ENCODE measurements at regions not wholly inside any gene's neighbourhood (a gene's known extent, or its start where the extent isn't known, plus 50 kb on each side); places are given as distances from the start of the nearest gene placed in this dataset.
"Not testable (repeated sequence)": the region's sequence is repeated elsewhere in the genome, so short reads cannot be mapped to it uniquely, and the experiment has no call there.

- H3K4me3 ChIP-seq (ENCODE audit: low read depth, low read length) = no peak overlapping the region
- TF ChIP-seq CTCF (conservative IDR thresholded peaks at IDR 0.05; ENCODE audit: low read depth, low read length) = no peak
- no peak for DNase-seq (ENCODE audit: low read depth)
Observed at GRCh38 chr1:73331726-73332125, 866.2 kb downstream of the LRRIQ3 start.

GRCh38 chr1:73327998-73328397, 870.0 kb downstream of the LRRIQ3 start:
- no peak for DNase-seq (ENCODE audit: low read depth)
- H3K4me3 ChIP-seq (ENCODE audit: low read depth, low read length) = no peak overlapping the region
- TF ChIP-seq CTCF (conservative IDR thresholded peaks at IDR 0.05; ENCODE audit: low read depth, low read length) = no peak

- TF ChIP-seq CTCF (conservative IDR thresholded peaks at IDR 0.05; ENCODE audit: low read depth, low read length) = no peak
- no peak for DNase-seq (ENCODE audit: low read depth)
- H3K4me3 ChIP-seq (ENCODE audit: low read depth, low read length) = no peak overlapping the region
Observed at GRCh38 chr1:73327180-73327793, 870.7 kb downstream of the LRRIQ3 start.

GRCh38 chr1:73326663-73327062, 871.3 kb downstream of the LRRIQ3 start:
- DNase-seq (ENCODE audit: low read depth) = no peak
- no peak for TF ChIP-seq CTCF (conservative IDR thresholded peaks at IDR 0.05; ENCODE audit: low read depth, low read length)
- H3K4me3 ChIP-seq (ENCODE audit: low read depth, low read length) = no peak overlapping the region

GRCh38 chr1:73310797-73311381, 887.1 kb downstream of the LRRIQ3 start:
- no peak for TF ChIP-seq CTCF (conservative IDR thresholded peaks at IDR 0.05; ENCODE audit: low read depth, low read length)
- no peak for DNase-seq (ENCODE audit: low read depth)
- no peak overlapping the region for H3K4me3 ChIP-seq (ENCODE audit: low read depth, low read length)

GRCh38 chr1:73306899-73307555, 890.9 kb downstream of the LRRIQ3 start:
- no peak overlapping the region for H3K4me3 ChIP-seq (ENCODE audit: low read depth, low read length)
- DNase-seq (ENCODE audit: low read depth) = no peak
- TF ChIP-seq CTCF (conservative IDR thresholded peaks at IDR 0.05; ENCODE audit: low read depth, low read length) = no peak

GRCh38 chr1:73273886-73274285, 924.1 kb downstream of the LRRIQ3 start:
- TF ChIP-seq CTCF (conservative IDR thresholded peaks at IDR 0.05; ENCODE audit: low read depth, low read length) = no peak
- no peak overlapping the region for H3K4me3 ChIP-seq (ENCODE audit: low read depth, low read length)
- no peak for DNase-seq (ENCODE audit: low read depth)

GRCh38 chr1:73245196-73245595, 952.8 kb downstream of the LRRIQ3 start:
- H3K4me3 ChIP-seq (ENCODE audit: low read depth, low read length); DNase-seq (ENCODE audit: low read depth): not testable (repeated sequence)
